Anterior cingulate cortex (tissue), 58 donors: ENCODE measurements at regions not wholly inside any gene's neighbourhood (a gene's known extent, or its start where the extent isn't known, plus 50 kb on each side); places are given as distances from the start of the nearest gene placed in this dataset.

Experiments
- DNase-seq, 58 donors: peaks; one replicate each; lab custom pipeline; 2025; lab: John Stamatoyannopoulos, UW

GRCh38 chr9:117490199-117490598, 75.3 kb upstream of the ASTN2 start:
- DNase-seq = no peak

- no peak for DNase-seq
Observed at GRCh38 chr9:117488659-117489058, 73.8 kb upstream of the ASTN2 start.

- peak in 56 of 58 donors; percentile 7 to 84 (median 64) for DNase-seq
Observed at GRCh38 chr9:117487555-117488175, 72.8 kb upstream of the ASTN2 start.

- no peak for DNase-seq
Observed at GRCh38 chr9:117486426-117486825, 71.6 kb upstream of the ASTN2 start.

GRCh38 chr9:117485176-117485575, 70.3 kb upstream of the ASTN2 start:
- DNase-seq = no peak

GRCh38 chr9:117480729-117481128, 65.9 kb upstream of the ASTN2 start:
- DNase-seq = no peak

- no peak for DNase-seq
Observed at GRCh38 chr9:117480253-117480652, 65.4 kb upstream of the ASTN2 start.

- no peak for DNase-seq
Observed at GRCh38 chr9:117473293-117473692, 58.4 kb upstream of the ASTN2 start.

- DNase-seq = no peak
Observed at GRCh38 chr9:117470902-117471301, 56.0 kb upstream of the ASTN2 start.

GRCh38 chr9:117470455-117470854, 55.6 kb upstream of the ASTN2 start:
- DNase-seq = no peak

GRCh38 chr9:117466111-117466510, 51.3 kb upstream of the ASTN2 start:
- DNase-seq = no peak

GRCh38 chr9:117465706-117466105, 50.8 kb upstream of the ASTN2 start:
- DNase-seq = no peak

- peak; percentile 10 to 97 (median 84) for DNase-seq
Observed at GRCh38 chr9:117464941-117465616, 50.2 kb upstream of the ASTN2 start.
